Daoy (cell line): ENCODE measurements at regions not wholly inside any gene's neighbourhood (a gene's known extent, or its start where the extent isn't known, plus 50 kb on each side); places are given as distances from the start of the nearest gene placed in this dataset.

Experiments used
- DNase-seq: peaks from one replicate; pipeline ENCODE4 v3.0.0-alpha.2; 2015; ENCODE audit warnings: low read depth

GRCh38 chr13:111640476-111640875, 320.0 kb downstream of the TEX29 start:
- no peak for DNase-seq

GRCh38 chr13:111642156-111642767, 321.8 kb downstream of the TEX29 start:
- DNase-seq = no peak

GRCh38 chr13:111644750-111645149, 324.3 kb downstream of the TEX29 start:
- DNase-seq = no peak

GRCh38 chr13:111645198-111645597, 324.8 kb downstream of the TEX29 start:
- DNase-seq = no peak

- DNase-seq = no peak
Measured at GRCh38 chr13:111645598-111646455, 325.4 kb downstream of the TEX29 start.

GRCh38 chr13:111646456-111646855, 326.0 kb downstream of the TEX29 start:
- no peak for DNase-seq

GRCh38 chr13:111648885-111649284, 328.4 kb downstream of the TEX29 start:
- no peak for DNase-seq

- DNase-seq = no peak
Measured at GRCh38 chr13:111650626-111651025, 330.2 kb downstream of the TEX29 start.

- no peak for DNase-seq
Measured at GRCh38 chr13:111652676-111653075, 332.2 kb downstream of the TEX29 start.

GRCh38 chr13:111654531-111654930, 334.1 kb downstream of the TEX29 start:
- no peak for DNase-seq

GRCh38 chr13:111656439-111656838, 336.0 kb downstream of the TEX29 start:
- no peak for DNase-seq

GRCh38 chr13:111657013-111657412, 336.6 kb downstream of the TEX29 start:
- no peak for DNase-seq

GRCh38 chr13:111658145-111659100, 338.0 kb downstream of the TEX29 start:
- peak; percentile 8 for DNase-seq

- DNase-seq = no peak
Measured at GRCh38 chr13:111659219-111659775, 338.9 kb downstream of the TEX29 start.

GRCh38 chr13:111659842-111660241, 339.4 kb downstream of the TEX29 start:
- no peak for DNase-seq

- no peak for DNase-seq
Measured at GRCh38 chr13:111661052-111661451, 340.6 kb downstream of the TEX29 start.

GRCh38 chr13:111661776-111662175, 341.3 kb downstream of the TEX29 start:
- no peak for DNase-seq

GRCh38 chr13:111662451-111662850, 342.0 kb downstream of the TEX29 start:
- DNase-seq = no peak

GRCh38 chr13:111662895-111663294, 342.5 kb downstream of the TEX29 start:
- no peak for DNase-seq

- no peak for DNase-seq
Measured at GRCh38 chr13:111663505-111663904, 343.1 kb downstream of the TEX29 start.

- no peak for DNase-seq
Measured at GRCh38 chr13:111663953-111664421, 343.5 kb downstream of the TEX29 start.

- DNase-seq = no peak
Measured at GRCh38 chr13:111664696-111665095, 344.3 kb downstream of the TEX29 start.
